PC-9 (cell line): ENCODE measurements at regions not wholly inside any gene's neighbourhood (a gene's known extent, or its start where the extent isn't known, plus 50 kb on each side); places are given as distances from the start of the nearest gene placed in this dataset.

Source experiments
- EZH2 ChIP-seq: fragments of 200-600 bp; sonication (generic); IDR thresholded peaks from 2 replicates; pipeline ENCODE4 v1.8.0; 2017; ENCODE audit warnings: antibody characterized with exemption, low read depth
- TF ChIP-seq, protein P1 (sequence below): fragments of 200-600 bp; sonication (generic); conservative IDR thresholded peaks from 2 replicates; pipeline ENCODE4 v1.6.1; 2017; ENCODE audit warnings: mixed run types, antibody characterized with exemption, mild to moderate bottlenecking, moderate library complexity

DNA sequence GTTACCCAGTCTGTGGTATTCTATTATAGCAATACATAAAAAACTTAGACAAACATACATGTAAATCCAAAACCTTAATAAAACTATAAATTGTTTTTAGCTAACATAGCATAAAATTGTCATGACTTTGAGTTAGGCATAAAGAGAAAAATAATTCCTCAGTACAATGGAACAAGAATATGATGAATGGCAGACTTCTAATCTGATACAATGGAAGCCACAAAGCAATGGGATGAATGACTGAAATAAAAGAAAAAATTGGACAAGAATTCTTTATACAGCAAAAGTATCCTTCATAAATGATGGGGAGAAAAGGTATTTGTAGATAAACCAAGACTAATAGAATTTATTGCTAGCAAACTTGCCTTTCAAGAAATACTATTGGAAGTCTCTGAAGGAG lies 524.2 kb downstream of the GABRG2 start:
- TF ChIP-seq, protein P1, sequence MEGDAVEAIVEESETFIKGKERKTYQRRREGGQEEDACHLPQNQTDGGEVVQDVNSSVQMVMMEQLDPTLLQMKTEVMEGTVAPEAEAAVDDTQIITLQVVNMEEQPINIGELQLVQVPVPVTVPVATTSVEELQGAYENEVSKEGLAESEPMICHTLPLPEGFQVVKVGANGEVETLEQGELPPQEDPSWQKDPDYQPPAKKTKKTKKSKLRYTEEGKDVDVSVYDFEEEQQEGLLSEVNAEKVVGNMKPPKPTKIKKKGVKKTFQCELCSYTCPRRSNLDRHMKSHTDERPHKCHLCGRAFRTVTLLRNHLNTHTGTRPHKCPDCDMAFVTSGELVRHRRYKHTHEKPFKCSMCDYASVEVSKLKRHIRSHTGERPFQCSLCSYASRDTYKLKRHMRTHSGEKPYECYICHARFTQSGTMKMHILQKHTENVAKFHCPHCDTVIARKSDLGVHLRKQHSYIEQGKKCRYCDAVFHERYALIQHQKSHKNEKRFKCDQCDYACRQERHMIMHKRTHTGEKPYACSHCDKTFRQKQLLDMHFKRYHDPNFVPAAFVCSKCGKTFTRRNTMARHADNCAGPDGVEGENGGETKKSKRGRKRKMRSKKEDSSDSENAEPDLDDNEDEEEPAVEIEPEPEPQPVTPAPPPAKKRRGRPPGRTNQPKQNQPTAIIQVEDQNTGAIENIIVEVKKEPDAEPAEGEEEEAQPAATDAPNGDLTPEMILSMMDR = no peak
- no peak for TF ChIP-seq EZH2
